D341Med (cell line): ENCODE measurements at regions not wholly inside any gene's neighbourhood (a gene's known extent, or its start where the extent isn't known, plus 50 kb on each side); places are given as distances from the start of the nearest gene placed in this dataset.
"Not testable (repeated sequence)": the region's sequence is repeated elsewhere in the genome, so short reads cannot be mapped to it uniquely, and the experiment has no call there.

ENCODE experiments used
- DNase-seq: peaks from one replicate; pipeline ENCODE4 v3.0.0; 2012; ENCODE audit warnings: low spot score

DNA sequence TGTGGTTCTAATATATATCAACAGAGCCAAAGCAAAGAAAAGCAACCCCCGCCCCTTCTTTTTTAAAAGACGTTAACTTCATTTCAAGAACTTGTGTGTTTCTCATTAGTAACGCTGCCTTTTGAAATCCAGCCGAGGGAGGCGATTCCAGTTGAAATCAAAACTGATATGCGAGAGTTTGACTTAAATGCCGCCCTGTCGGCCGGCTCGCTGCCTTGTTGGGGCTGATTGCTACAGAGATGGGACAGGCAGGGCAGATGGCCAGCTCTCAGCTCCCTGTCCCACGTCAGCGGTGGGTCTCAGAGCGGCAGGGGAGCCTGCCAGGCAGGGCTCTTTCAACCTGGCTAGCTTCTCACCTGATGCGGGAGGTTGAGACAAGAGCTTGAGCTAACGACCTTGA lies 51.9 kb upstream of the ALX4 start:
- DNase-seq = no peak

DNA sequence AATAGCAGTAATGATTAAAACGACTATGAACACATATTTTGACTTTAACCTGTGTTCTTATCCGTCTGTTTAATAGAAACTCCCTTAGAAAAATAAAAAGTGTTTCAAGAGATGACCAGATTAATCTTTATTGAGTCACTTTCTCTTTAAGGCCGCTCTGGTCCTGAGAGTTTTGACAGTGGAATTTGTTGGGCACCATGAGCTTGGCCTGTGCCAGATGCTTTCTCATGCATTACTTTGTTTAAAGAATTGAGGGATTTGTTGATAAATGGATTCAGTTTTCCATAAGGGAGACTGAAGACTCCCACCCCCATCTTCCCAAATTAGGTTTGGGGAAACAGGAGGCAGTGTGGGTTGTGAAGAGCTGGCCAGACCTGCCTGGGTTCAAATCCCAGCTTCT lies 53.2 kb upstream of the ALX4 start:
- no peak for DNase-seq

DNA sequence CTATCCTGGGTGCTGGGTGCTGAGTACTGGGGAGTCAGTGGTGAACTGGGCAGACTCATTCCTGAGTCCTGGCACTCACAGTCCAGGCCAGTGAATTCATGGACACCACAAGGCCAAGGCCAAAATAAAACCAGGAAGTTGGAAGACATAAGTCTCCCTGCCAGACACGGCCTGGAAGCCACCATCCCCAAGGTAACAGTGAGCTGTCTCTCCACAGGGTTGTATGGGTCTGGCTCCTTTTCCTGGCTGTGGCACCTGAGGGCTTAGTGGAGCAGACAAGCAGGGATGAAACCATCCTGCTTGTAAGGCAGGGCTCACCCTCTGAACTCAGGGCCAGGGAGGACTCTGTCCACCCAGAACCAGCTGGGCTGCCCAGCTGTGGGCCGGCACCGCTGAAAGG lies 54.7 kb upstream of the ALX4 start:
- no peak for DNase-seq

DNA sequence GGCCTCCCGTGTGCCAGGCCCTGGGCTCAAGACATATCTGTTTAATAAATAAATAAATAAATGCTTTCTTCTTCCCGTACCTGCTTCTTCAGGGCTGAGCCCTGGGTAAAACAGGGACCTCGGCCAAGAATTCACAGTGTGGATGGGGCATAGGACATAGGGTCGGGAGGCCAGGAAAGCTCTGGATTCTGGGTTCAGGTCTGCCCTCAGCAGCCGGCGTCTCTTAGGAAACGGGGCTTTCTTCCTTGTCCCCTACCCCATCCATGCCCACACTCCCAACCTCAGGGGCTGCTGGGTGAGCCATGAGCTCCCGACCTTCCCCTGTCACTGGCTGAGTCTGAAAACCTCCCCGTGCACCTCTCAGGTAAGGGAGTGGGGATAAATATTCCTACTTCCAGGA lies 55.7 kb upstream of the ALX4 start:
- DNase-seq = no peak

DNA sequence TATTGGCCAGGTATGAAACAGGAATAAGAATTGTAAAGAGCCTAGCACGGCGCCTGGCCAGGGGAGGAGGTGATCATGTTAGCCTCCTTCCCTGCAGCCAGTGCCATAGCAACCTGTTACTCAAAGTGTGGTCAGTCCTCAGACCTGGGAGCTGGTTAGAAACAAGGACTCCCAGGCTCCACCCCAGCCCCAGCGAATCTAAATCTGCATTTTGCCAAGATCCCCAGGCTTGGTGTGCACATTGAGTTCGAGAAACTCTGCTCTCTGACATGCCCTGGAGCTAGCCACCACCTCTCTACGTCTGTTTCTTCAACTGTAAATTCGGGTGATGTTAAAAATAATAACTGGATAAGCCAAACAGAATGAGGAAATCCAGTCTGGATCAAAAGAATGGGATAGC lies 56.1 kb upstream of the ALX4 start:
- DNase-seq = no peak

DNA sequence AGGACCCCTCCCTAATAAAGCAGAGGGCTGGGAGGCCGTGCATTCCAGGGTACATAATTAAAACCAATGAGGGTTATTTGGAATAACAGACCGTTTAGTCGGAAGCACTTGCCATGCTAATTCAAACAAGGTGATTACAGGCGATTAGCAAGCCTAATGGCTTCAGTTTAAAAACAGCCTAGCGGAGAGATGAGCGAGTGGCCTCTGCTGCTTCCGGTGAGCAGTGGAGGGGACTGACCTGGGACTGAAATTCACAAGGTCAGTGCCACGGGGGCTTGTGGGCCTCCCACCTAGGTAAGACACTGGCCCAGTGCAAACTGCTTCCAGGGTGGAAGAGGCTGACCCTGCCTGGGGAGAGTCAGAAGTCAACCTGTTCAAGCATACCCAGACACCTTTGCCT lies 56.8 kb upstream of the ALX4 start:
- peak; percentile 40 for DNase-seq

DNA sequence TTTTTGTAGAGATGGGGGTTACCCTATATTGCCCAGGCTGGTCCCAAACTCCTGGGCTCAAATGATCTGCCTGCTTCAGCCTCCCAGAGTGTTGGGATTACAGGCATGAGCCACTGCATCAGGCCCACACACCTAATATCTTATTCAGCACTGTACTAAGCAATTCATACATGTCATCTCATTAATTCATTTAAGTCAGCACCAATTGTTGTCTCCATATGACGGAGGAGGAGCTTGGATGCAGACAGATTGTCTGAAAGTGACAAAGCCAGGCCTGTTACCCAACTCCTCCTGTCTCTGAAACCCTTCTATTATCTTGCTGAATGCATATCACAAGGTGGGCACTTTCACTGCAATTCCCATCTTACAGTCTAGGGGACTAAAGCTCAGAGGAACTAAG lies 57.5 kb upstream of the ALX4 start:
- no peak for DNase-seq

DNA sequence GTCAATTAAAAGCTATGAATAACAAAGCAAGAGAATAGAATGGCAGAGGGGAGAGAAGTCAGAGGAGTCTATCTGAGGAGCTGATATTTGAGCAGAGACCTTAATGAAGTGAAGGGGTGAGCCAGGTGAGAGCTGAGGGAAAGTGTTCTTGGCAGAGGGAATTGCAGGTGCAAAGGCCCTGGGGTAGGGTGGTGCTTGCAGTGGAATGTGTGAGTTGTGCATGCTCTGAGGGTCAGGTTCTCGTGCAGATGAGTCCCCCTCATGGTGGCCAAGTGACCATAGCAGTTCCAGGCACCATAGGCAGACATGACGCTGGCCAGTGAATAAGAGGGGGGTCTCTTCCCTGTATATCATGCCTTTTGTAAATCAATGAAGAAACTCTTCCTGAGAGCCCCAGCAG lies 58.9 kb upstream of the ALX4 start:
- no peak for DNase-seq

DNA sequence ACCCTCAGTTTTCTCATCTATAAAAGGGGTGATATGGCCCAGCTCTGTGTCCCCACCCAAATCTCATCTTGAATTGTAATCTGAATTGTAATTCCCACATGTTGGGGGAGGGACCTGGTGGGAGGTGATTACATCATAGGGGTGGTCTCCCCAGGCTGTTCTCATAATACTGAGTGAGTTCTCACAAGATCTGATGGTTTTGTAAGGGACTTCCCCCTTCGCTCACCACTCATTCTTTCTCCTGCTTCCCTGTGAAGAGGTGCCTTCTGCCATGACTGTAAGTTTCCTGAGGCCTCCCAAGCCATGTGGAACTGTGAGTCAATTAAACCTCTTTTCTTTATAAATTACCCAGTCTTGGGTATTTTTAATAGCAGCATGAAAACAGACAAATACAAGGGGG lies 61.1 kb upstream of the ALX4 start:
- not testable (repeated sequence) for DNase-seq

DNA sequence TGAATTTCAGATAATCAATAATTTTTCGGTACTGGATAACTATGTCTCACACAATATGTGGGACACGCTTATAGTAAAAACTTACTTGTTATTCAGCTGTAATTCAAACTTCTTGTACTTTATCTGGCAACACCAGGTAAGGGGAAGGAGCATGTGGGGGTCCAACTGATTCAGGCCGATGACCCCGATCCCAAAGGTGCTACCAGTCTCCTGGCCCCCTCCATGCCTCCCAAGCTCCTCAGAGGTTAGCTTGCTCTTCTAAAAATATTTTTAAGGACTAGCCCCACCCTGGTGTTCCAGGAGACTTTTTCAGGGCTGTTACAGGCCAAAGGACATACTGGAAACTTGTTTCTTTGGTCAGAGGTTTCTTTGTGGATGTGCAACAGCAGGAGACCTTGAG lies 61.8 kb upstream of the ALX4 start:
- DNase-seq = no peak

DNA sequence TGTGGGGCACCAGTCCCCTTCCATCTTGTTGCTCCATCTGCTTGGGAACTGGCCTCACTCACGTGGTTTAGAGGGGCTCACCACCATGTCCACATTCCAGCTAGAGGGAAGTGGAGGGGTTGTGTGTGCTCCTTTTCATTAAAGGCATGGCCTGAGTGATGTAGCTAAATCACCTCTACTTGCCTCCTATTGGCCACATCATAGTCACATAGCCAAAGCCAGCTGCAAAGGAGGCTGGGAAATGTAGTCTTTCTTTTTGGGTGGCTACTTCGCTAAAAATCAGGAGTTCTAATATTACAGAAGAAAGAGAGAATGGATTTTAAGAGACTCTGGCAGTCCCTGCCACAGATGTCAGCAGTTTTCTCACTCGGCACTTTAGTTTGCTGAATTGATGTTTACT lies 63.0 kb upstream of the ALX4 start:
- DNase-seq = no peak

DNA sequence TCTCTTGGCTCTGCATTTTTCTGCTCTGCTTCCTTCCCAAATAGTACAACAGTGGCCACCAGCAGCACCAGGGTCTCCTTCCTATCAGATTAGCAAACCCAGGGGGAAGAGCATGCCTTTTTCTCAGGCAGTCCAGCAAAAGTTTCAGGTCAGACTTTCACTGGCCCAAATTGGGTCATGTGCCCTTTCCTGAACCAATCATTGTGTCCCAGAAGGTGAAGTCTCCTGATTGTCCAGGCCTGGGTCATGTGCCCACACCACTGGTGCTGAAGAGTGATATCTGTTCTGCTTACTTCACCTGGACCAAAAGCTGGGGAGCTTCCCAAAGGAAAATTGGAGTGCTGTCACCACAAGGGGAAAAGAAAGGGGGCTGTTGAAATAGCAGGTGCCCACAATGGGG lies 64.1 kb upstream of the ALX4 start:
- no peak for DNase-seq

DNA sequence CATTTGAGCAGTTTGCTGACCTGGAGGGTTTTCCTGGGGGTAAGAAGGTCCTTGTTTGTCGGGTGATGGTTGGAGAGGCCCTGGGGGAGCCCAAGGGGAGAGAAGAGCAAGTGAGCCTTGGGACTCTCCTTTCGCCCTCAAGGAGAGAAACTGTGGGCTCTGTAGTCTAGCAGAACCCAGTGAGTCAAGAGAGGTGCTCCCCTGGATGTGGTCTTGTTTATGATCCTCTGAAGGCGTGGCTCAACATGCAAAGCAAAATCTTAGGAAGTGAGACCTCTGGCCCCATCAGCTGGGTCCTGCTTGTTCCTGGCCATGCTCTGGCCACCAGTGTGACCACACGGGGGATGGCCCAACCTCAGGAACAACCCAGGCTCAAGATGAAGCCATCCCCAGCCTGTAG lies 66.5 kb upstream of the ALX4 start:
- DNase-seq = no peak

DNA sequence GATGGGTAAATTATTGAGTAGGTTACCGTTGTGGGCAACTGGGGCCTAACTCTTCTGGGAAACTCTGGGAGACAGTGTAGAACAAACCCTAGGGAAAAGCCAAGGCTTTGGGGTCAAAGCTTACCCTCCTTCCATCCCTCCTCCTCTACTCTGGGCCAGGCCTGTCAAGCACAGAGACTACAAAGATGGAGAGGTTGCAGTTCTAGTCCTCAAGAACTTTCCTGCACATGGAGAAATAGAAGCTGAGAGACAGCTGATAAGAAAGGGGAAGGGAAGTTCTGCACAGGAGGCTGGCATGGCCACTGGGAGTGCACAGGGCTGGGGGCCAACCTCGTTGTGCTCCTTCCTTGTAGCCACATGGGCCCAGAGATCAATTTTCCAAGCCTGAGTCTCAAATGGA lies 67.2 kb upstream of the ALX4 start:
- DNase-seq = no peak

DNA sequence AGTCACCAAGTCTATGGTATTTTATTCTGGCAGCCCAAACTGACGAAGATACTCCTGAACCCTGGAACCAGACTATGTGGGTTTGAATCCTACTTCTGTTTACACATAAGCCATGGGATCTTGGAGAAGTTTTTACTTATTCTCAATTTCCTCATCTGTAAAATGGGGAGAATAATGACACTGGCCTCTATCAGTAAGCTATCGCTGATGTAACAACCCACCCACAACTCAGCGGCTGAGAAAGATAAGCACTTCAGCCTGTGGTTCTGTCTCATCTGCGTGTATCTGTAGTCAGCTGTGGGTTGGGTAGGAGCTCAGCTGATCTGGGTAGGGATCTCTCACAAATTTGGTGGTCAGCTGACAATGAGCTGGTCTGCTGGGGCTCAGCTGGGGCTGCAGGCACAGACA lies 68.0 kb upstream of the ALX4 start:
- DNase-seq = no peak

DNA sequence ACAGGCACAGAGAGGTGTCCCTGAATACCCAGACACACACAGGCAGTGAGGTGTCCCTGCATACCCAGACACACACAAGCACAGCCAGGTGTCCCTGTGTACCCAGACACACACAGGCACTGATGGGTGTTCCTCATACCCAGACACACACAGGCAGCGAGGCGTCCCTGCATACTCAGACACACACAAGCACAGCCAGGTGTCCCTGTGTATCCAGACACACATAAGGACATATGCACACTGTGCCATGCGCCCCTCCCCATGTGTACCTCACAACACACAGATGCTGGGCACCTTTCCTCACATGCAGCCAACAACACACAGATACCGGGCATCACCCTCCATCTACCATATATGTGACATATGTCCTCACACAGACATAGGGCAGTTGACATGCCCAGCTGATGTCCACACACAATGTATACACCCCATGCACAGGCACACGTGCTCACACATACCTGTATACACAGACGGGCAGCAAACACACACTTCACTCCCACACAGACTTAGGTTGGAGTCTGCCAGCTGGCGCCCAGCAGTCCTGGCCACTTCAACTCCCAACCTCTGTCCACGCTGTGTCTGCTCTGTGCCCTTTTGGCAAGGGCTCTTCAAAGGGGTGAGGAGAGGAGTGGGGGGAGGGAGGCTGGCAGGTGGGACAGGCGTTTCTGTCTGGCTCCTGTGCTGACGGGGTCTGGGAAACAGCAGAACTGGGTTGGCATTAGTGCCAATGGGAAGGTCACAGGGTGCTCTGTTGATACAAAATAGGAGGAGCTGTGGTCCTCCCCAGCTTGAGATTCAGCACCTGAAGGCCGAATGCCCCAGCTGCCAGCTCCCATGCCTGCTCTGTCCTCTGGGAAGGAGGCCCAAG lies 69.4 kb upstream of the ALX4 start:
- DNase-seq = no peak

DNA sequence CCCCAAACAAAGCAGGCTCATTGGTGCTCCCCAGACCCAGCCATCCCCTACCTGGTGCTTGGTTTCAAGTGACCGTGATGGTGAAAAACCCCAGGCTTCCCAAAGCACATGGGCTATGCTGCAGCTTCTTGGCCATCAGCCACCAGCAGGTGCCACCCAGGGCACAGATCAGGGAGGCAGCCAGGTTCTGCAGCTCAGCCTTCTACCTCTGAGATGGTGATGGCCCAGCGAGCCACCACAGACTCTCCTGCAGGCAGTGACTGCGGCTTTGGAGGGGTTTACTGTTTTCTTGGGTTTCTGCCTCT lies 70.0 kb upstream of the ALX4 start:
- no peak for DNase-seq

DNA sequence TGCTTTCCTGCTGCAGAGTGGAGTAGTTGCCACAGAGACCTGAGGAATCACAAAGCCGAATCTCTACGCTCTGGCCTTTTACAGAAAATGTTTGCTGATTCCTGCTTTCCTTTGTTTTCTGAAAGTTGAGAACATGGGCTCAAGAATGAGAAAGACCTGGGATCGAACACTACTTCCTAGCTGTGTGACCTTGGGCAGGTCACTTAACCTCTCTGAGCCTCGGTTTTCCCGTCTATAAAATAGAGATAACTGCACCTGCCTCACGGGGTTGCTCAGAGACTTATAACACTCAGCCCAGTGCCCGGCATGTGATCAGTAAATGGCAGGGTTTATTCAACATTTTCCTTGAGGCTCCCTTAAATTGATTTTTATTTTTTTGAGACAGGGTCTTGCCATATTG lies 70.9 kb upstream of the ALX4 start:
- no peak for DNase-seq

DNA sequence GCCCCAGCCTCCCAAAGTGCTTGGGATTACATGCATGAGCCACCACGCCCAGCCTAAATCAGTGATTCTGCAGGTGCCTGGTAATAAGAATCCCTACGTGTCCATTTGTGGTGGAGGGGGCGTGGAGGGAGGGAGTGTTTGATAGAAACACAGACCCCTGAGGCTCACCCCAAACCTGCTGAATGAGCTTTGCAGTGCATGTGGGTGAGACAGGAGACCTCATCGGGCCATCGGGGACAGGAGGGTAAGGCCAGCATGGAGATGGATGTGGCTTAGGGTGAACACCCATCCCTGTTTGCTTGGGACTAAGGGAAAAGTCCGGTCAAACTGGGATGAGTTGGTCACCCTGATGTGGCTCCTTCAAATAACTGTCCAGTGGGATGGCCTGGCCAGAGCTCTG lies 71.3 kb upstream of the ALX4 start:
- no peak for DNase-seq

DNA sequence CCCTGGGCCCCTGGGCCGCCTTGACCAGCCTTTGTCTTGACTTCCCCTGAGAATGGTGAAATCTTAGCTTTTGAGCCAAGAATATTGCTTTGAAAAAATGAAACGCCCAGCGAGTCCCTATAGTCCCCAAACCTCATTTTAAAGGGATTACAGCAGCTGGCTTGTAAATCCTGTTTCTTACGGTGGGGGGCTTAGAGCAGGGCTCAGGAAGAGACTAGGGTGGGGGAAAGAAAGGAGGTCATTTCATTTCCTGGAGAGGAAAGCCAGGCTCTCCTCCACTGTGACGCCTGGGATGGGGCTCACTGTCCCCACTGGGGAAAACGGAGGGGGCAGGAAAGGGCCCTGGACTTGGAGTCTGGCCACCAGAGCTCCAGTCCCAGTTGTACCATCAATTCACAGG lies 72.2 kb upstream of the ALX4 start:
- DNase-seq = no peak

DNA sequence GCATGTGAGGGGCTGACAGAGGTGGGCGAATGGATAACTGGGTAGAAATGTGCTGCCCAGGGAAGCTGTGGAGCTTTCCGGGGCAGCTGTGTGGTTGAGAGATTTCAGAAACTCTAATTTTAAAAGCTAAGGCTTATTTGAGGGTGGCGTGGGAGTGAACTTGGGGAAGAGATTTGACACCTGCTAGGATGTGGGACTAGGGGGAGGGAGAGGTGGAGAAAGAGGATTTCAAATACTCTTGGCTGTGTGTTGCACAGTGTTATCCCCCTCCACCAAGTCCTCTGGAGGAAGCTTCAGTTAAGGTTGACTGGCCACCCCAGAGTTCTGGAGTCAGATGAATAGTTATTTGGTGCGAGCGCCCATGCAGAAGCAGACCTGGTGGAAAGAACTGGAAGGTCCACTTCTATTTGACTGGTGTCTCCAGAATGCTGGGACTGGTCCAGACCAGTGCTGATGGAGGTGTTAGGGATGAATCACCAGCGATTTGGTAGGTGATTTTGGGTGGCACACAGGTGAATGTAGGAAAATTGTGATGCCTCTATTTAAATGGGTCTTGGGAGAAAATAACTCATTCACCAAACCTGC lies 72.8 kb upstream of the ALX4 start:
- no peak for DNase-seq

DNA sequence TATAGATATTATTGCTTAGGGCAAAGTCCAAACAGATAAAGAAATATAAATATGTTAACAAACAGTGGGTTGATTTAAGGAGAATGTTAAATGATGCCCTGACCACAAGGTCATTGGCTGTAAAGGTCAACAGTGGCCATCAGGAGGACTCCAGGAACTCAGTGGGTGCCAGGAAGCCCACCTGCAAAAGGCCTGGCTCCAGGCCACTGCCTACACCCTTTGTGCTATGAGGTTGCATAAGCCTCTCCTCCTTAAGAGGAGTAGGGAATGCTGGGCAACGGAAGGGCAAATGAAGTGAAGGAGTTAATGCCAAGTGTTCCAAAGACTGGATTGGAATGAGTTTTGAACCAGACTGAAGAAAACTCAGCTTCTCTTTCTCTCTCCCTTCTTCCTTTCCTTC lies 73.3 kb upstream of the ALX4 start:
- DNase-seq = no peak

DNA sequence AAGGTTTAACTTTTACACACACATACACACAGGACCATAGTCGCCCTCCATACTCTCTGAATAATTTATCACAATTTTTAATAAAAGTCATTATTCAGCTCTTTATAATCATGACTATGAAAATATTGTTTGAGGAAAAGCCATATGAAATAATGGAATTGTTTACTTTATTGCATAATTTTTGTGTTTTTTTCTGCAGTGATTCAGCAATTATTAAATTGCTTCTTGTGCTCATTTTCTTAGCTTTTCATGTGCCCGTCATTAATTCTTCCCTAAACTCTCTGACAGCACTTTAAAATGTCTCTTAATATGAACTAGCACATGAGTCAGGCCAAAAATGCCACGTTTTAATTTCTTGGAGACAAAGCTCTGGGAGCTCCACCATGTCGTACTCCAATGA lies 77.5 kb upstream of the ALX4 start:
- no peak for DNase-seq

DNA sequence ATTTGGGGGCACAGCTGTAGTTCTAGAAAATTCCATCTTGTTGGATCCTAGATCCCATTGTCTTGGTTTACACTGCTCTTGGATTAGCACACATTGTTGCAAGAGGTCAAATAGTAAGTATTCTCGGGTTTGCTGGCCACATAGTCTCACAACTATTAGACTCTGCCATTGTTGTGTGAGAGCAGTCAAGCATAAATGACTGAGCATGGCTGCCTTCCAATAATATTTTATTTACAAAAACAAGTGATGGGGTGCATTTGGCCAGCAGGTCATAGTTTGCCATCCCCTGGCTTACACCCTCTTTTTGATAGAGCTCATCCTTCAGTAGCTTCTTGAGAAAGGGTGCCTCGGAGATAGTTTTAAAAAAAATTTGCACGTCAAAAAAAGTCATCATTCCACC lies 77.9 kb upstream of the ALX4 start:
- DNase-seq = no peak
